Tibial artery (tissue), 4 donors: ENCODE measurements at regions not wholly inside any gene's neighbourhood (a gene's known extent, or its start where the extent isn't known, plus 50 kb on each side); places are given as distances from the start of the nearest gene placed in this dataset.
"Not testable (repeated sequence)": the region's sequence is repeated elsewhere in the genome, so short reads cannot be mapped to it uniquely, and the experiment has no call there.

Experiments used
- DNase-seq, 2 donors: peaks; one replicate each; pipeline ENCODE4 v3.0.0-alpha.2; 2019
- H3K27ac ChIP-seq, 2 donors: fragments of 200-600 bp; sonication (generic) in 1 of 2; 1 replicate in 1 of 2; 2 replicates in 1 of 2; pipeline ENCODE4 v1.5.1; 2018 to 2019; ENCODE audit warnings: mild to moderate bottlenecking in 1 of 2
- H3K27me3 ChIP-seq, 2 donors: fragments of 200-600 bp; sonication (generic) in 1 of 2; one replicate each; pipeline versions ENCODE4 v1.5.1 to v1.6.0; 2016 to 2019
- H3K36me3 ChIP-seq, 3 donors: fragments of 200-600 bp; sonication (generic) in 2 of 3; one replicate each; pipeline ENCODE4 v1.5.1; 2016 to 2019; ENCODE audit warnings: mild to moderate bottlenecking in 2 of 3
- H3K4me1 ChIP-seq, 4 donors: fragments of 200-600 bp; sonication (generic) in 2 of 4; 1 replicate in 3 of 4; 2 replicates in 1 of 4; pipeline ENCODE4 v1.5.1; 2016 to 2019
- H3K4me3 ChIP-seq, 2 donors: fragments of 200-600 bp; sonication (generic) in 1 of 2; 1 replicate in 1 of 2; 2 replicates in 1 of 2; pipeline ENCODE4 v1.5.1; 2018 to 2019; ENCODE audit warnings: mild to moderate bottlenecking in 2 of 2
- H3K9me3 ChIP-seq, 3 donors: fragments of 200-600 bp; sonication (generic) in 1 of 3; one replicate each; pipeline ENCODE4 v1.5.1; 2016 to 2019
- intact Hi-C: fragments of 100-400 bp; cut with DNase I; formaldehyde crosslinking; loops from one replicate; pipeline ENCODE4 v1.15.0; 2023; ENCODE audit warnings: low total_unique reads
- TF ChIP-seq, protein P1 (sequence below), 2 experiments: fragments of 200-600 bp in 1 of 2; fragments of 450-650 bp in 1 of 2; IDR thresholded peaks; one replicate each; pipeline ENCODE4 v1.5.1; 2017 to 2019; ENCODE audit warnings: antibody characterized with exemption in 2 of 2, mild to moderate bottlenecking in 1 of 2, moderate library complexity in 1 of 2

DNA sequence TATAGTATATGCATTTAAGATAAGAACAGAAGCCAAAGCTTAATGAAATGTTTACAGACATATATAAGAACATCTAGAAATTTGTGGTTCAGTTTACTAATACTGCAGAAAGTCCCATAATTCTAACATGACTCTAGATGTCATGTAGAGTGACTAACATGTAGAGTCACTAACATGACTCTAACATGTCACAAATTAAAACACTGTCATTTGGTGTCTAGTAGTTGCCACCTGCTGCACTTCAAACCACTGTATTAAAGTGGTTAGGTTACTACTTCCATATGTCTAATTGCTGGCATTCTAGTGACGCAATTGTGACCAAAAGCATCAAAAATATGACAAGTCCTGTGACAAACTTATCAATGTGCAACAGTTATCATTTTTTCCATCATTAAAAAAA, 100.2 kb upstream of the WDR75 start:
- peaks cover 0 to 12% (median 2%) of the 10 kb centered on the region in 4 donors for H3K4me1 ChIP-seq
- DNase-seq = no peak
- no peaks in the 10 kb centered on the region for H3K36me3 ChIP-seq
- intact Hi-C loops = loop anchor here (10.0 kb wide), 1 partner anchor 226 kb away; no protein-coding TSS in a partner anchor
- peaks cover 0 to 4% (median 0%) of the 10 kb centered on the region in 3 donors for H3K9me3 ChIP-seq
- H3K4me3 ChIP-seq = no peak overlapping the region
- H3K27me3 ChIP-seq = no peaks in the 10 kb centered on the region
- TF ChIP-seq, protein P1, sequence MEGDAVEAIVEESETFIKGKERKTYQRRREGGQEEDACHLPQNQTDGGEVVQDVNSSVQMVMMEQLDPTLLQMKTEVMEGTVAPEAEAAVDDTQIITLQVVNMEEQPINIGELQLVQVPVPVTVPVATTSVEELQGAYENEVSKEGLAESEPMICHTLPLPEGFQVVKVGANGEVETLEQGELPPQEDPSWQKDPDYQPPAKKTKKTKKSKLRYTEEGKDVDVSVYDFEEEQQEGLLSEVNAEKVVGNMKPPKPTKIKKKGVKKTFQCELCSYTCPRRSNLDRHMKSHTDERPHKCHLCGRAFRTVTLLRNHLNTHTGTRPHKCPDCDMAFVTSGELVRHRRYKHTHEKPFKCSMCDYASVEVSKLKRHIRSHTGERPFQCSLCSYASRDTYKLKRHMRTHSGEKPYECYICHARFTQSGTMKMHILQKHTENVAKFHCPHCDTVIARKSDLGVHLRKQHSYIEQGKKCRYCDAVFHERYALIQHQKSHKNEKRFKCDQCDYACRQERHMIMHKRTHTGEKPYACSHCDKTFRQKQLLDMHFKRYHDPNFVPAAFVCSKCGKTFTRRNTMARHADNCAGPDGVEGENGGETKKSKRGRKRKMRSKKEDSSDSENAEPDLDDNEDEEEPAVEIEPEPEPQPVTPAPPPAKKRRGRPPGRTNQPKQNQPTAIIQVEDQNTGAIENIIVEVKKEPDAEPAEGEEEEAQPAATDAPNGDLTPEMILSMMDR (IDR thresholded peaks at IDR 0.05) = no peak
- H3K27ac ChIP-seq = no peak overlapping the region

DNA sequence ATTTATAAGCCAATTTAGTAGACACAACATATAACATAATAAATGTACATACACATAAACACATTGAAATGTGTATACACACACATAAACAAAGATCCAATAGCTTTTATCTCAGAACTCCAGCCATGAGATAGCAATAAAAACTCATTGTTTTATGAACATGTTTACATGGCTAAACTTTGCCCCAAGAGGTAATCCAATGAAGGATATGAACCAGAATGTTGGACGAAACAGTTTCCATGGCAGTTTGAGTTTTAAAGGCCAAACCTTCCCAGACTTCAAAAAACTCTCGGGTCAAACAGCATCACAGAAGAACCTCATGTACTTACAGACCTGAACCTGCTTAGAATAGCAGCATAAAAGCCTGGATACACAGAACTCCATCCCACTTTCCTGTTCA, 97.2 kb upstream of the WDR75 start:
- H3K9me3 ChIP-seq = peaks cover 0 to 11% (median 0%) of the 10 kb centered on the region in 3 donors
- H3K4me3 ChIP-seq = no peak overlapping the region
- no peak for DNase-seq
- peak overlapping the region in 1 of 2 donors; percentile 13 for H3K27ac ChIP-seq
- H3K4me1 ChIP-seq = peaks cover 0 to 19% (median 7%) of the 10 kb centered on the region in 4 donors
- intact Hi-C loops = loop anchor here (10.0 kb wide), 1 partner anchor 229 kb away; no protein-coding TSS in a partner anchor
- no peaks in the 10 kb centered on the region for H3K36me3 ChIP-seq
- TF ChIP-seq, protein P1 (IDR thresholded peaks at IDR 0.05) = no peak
- no peaks in the 10 kb centered on the region for H3K27me3 ChIP-seq

DNA sequence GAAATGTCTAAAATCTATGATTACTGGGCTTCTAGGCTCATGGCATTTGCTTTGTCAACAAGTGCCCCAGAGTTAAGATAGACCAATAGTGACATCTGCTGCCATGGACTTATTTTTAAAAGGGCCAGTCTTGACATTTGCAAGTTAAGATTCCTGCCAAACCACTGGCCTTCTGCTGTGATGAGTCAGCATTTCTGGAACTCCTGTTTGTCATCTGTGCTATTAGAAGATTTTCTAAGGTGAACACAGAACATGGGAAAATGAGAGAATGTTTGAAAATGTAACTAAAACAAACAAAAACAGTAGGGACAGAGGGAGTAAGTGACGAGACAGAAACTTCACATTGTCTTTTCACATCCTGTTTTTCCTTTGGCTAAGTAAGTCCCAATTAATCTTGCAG, 93.7 kb upstream of the WDR75 start:
- H3K4me3 ChIP-seq = no peak overlapping the region
- peak; percentile 55 to 71 for DNase-seq
- intact Hi-C loops = loop anchor here (10.0 kb wide), 1 partner anchor 233 kb away; no protein-coding TSS in a partner anchor

DNA sequence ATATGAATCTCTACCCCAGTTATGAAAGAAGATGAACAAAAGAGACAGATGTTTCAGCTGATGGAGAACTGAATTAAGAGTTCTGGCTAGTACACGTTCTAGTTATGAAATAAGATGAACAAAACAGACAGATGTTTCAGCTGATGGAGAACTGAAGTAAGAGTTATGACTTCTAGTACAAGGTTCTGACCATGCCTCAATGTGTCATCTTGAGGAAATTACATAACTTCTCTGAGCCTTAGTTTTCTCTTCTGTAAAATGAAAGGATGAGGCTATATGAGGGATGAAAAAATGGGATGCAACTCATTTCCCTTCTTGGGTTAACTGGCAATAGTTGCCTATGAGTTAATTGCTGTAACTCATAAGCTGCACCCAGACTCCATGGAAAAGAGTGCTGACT, 92.9 kb upstream of the WDR75 start:
- Histone ChIP-seq H3K36me3 (no peaks in the 10 kb centered on the region), H3K27me3 (no peaks in the 10 kb centered on the region), H3K4me1 (peaks cover 0 to 44% (median 7%) of the 10 kb centered on the region in 4 donors), H3K4me3 (no peak overlapping the region), H3K9me3 (peaks cover 0 to 7% (median 0%) of the 10 kb centered on the region in 3 donors), H3K27ac (peak overlapping the region; percentile 79 to 84)
- intact Hi-C loops = loop anchor here (10.0 kb wide), 1 partner anchor 234 kb away; no protein-coding TSS in a partner anchor
- no peak for DNase-seq
- TF ChIP-seq, protein P1 (IDR thresholded peaks at IDR 0.05) = no peak

More for the DNA sequence above, 93.7 kb upstream of the WDR75 start:
- TF ChIP-seq, protein P1 (IDR thresholded peaks at IDR 0.05) = peak; percentile 14 to 33
- no peaks in the 10 kb centered on the region for H3K27me3 ChIP-seq
- H3K27ac ChIP-seq = peak overlapping the region; percentile 79 to 84
- peaks cover 0 to 7% (median 0%) of the 10 kb centered on the region in 3 donors for H3K9me3 ChIP-seq
- peaks cover 0 to 44% (median 7%) of the 10 kb centered on the region in 4 donors for H3K4me1 ChIP-seq
- no peaks in the 10 kb centered on the region for H3K36me3 ChIP-seq

DNA sequence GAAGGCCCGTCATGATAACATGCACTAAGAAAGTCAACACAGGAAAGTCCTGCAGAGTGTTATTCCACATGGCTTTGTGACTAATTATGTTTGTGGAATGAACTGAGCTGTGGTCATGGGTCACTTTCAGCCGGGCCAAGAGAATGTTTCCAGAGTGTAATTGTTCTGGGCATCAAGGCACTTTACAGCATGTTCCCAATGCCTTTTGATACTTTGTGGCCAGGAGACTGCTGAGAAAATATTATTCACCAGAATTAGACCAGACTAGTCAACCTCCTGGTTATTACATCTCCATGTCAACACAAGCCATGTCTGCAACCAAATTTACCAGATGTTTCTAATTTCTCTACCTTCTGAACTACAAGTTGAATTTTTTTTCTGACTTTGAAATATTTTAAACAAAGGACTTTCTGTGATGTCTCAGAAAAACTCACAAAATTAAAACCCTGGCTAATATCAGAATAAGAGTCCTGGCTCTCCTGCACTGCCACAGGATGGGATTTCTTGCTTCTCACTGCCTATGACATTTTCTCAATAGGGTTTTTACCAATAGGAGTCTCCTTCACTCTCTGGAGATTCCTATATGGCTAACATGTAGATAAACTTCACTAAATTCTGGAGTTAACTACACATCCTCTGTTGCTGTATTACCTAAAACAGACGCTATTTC, 90.6 kb upstream of the WDR75 start:
- TF ChIP-seq, protein P1 (IDR thresholded peaks at IDR 0.05) = no peak
- no peaks in the 10 kb centered on the region for H3K27me3 ChIP-seq

DNA sequence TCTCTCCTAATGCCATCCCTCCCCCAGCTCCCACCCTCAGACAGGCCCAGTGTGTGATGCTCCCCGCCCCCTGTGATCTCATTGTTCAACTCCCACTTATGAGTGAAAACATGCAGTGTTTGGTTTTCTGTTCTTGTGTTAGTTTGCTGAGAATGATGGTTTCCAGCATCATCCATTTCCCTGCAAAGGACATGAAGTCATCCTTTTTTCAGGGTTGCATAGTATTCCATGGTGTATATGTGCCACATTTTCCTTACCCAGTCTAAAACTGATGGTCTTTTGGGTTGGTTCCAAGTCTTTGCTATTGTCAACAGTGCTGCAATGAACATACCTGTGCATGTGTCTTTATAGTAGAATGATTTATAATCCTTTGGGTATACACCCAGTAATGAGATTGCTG, 89.3 kb upstream of the WDR75 start:
- H3K9me3 ChIP-seq, H3K27me3 ChIP-seq, intact Hi-C loops, DNase-seq, H3K4me3 ChIP-seq, H3K36me3 ChIP-seq: not testable (repeated sequence)
- peak overlapping the region; percentile 79 to 84 for H3K27ac ChIP-seq
- H3K4me1 ChIP-seq = peaks cover 0 to 52% (median 3%) of the 10 kb centered on the region in 4 donors

More for the DNA sequence above, 90.6 kb upstream of the WDR75 start:
- Histone ChIP-seq H3K36me3 (no peaks in the 10 kb centered on the region), H3K9me3 (peaks cover 0 to 7% (median 0%) of the 10 kb centered on the region in 3 donors), H3K4me1 (peaks cover 0 to 49% (median 7%) of the 10 kb centered on the region in 4 donors), H3K4me3 (no peak overlapping the region), H3K27ac (peak overlapping the region; percentile 79 to 84)
- intact Hi-C loops = no loop called here
- peak; percentile 79 to 87 for DNase-seq

DNA sequence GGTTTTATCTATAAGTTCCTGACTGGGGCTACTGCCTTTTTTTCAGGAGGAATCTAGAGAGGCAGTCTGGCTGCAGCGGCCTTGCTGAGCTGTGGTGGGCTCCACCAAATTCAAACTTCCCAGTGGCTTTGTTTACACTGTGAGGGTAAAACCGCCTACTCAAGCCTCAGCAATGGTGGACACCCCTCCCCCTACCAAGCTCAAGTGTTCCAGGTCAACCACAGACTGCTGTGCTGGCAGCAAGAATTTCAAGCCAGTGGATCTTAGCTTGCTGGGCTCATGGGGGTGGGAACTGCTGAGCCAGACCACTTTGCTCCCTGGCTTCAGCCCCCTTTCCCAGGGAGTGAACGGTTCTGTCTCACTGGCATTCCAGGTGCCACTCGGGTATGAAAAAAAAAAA, 83.9 kb upstream of the WDR75 start:
- DNase-seq, intact Hi-C loops, H3K36me3 ChIP-seq, H3K4me3 ChIP-seq, H3K9me3 ChIP-seq, H3K27me3 ChIP-seq: not testable (repeated sequence)
- peak overlapping the region; percentile 61 to 62 for H3K27ac ChIP-seq
- peaks cover 0 to 17% (median 2%) of the 10 kb centered on the region in 4 donors for H3K4me1 ChIP-seq
